Cerebellar nuclear complex (tissue), 1 donor: ENCODE measurements at regions not wholly inside any gene's neighbourhood (a gene's known extent, or its start where the extent isn't known, plus 50 kb on each side); places are given as distances from the start of the nearest gene placed in this dataset.
A peak's percentile ranks its signal among the peaks of the same experiment; 100 is the strongest.

Experiments
- DNase-seq, 2 experiments: peaks; one replicate each; lab custom pipeline; 2025; lab: John Stamatoyannopoulos, UW

DNA sequence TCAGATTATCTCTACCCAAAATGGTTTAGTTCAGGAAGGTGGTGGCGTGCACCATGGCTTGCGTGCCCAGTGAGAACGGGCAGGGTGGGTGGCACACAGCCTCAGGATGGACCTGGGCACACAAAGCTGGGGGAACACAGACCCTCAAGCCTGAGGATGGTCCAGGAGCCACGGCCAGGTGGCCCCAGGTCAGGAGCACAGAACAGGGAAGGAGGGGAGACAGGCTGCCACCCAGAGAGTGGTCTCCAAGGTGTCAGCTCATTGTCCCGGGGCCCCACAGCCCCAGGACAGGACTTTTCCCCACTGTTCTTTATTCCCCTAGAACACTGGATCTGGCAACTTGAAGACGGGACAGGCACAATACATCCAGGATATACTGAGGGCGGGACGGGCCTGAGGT, 75.6 kb upstream of the MGMT start:
- no peak for DNase-seq

- DNase-seq = no peak
Measured at GRCh38 chr10:129392855-129393254, 74.2 kb upstream of the MGMT start.

DNA sequence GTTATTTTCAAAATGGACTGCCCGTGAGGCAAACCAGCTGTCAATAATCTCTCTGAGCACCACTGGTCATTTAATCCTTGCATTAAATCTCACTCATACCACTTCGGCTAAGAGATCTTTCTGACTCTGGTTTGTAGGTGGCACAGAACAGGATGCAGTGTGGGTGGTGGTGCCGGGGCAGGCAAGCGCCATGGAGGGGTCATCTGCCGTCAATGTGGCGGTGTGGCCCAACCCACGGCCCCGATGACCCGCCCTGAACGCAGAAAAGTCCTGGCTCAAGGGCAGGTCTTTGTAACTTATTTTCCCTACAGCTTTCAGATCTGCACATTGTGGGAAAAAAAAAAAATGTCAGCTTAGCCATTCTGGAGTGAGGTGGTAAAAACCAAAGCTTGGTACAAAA, 73.2 kb upstream of the MGMT start:
- DNase-seq = no peak

- no peak for DNase-seq
Measured at GRCh38 chr10:129394518-129395328, 72.3 kb upstream of the MGMT start.

GRCh38 chr10:129396021-129396722, 70.9 kb upstream of the MGMT start:
- DNase-seq = no peak

GRCh38 chr10:129397198-129397974, 69.7 kb upstream of the MGMT start:
- DNase-seq = no peak

GRCh38 chr10:129398711-129399141, 68.3 kb upstream of the MGMT start:
- no peak for DNase-seq

GRCh38 chr10:129400426-129400825, 66.6 kb upstream of the MGMT start:
- DNase-seq = no peak

DNA sequence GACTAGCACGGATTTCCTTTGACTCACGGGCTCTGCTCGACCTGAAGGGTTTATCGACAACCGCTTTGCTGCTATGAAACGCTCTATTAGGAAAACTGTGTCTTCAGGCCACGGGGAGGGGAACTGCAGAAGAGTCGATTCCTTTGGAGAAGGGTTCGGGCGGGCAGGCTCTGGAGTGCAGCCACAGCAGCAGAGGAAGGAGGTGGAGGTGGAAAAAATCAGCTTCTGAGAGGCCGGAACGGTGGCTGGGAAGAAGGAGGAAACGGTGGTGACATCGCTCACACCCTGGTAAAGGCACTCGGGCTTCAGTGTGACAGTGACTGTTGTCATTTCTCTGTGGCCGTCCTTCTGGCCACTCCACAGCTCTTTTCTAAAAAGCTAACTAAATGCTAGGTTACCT, 64.6 kb upstream of the MGMT start:
- no peak for DNase-seq

GRCh38 chr10:129404091-129404490, 63.0 kb upstream of the MGMT start:
- DNase-seq = no peak

DNA sequence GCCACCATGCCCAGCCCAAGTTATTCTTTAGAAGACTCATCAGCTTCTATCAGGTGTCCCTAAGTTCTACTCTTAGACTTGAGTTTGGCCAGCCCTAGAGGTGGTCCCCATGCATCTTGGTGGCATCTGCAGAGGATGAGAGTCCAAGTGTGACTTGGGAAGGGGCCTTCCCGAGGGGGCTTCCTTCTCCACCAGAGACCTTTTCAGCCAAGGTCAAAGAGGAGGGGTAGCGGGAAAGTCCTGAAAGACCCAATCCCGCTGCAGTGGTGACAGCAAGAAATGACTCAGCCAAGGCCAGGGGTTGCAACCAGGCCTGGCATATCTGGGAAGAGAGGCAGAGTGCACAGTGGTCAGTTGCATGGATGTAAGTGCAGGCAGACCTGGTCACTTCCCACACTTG, 61.7 kb upstream of the MGMT start:
- no peak for DNase-seq

DNA sequence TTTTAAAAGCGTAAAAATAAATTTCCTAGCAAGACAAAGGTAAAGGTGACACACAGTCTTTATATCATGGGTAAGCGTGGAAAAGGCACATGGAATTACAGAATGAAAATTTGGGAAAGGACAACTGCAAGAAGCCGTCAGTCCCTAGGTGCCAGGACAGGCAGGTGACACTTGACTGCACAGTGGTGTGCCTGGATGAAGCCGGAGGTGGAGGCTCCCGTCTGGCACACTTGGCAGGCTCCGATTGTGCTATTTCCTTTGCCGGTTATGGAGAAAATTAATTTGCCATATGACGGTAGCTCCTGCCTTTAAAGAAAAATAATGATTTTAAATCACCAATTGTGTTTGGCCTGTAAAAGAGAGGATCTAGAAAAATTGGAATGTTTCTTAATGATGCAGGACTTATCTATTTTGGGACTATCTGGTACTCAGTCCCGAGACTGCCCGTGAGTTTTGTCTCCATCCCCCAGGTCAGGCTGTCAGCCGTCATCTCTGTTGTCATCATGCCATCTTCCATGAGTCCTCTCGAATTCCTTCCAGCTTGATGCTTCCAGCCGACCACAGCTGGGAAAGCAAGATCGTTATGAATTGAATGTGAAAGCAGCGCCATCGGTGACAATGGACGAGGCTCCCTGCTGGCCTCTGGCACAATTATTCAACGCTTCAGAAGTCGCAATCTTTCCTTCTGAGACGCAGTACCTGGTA, 56.2 kb upstream of the MGMT start:
- peak in 1 of 2 experiments; percentile 4 for DNase-seq

GRCh38 chr10:129411393-129411705, 55.7 kb upstream of the MGMT start:
- no peak for DNase-seq

DNA sequence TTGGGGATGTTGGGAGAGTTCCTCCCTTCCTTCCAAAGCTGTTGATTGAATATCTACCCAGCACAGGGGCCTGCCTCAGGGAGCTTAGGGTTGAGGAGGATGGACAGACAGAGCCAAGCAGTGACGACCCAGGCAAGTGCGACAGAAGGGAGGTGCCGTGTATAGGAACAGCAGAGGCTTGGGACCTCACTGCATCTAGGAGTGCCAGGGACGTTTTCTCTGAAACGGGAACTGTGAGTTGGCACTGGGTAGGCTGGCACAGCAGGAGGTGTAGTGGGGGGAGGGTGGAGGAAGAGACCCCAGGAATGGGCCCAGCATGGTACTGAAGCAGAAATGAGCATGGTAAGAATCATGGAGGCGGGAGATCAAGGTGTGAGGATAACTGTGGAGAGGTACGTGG, 55.3 kb upstream of the MGMT start:
- DNase-seq = no peak

DNA sequence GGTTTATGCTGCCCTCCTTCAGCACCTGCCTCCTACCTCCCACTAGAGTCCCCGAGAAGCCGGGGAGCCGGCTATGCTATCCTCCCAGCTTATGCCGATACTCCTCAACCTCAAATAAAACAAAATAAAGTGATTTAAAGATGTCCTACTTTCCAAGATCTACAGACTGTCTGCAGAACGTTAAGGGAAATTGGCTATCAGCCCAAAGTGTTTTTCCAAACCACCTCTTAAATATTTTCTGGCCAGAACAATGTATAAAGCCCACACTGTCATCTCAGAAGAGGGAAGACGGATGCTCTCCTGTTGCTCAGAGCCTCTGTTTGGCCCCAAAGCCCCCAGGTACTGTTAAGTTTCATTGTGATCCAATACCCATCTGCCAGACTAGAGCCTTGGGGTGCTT, 54.0 kb upstream of the MGMT start:
- DNase-seq = no peak

GRCh38 chr10:129415215-129416140, 51.6 kb upstream of the MGMT start:
- DNase-seq = no peak

GRCh38 chr10:129416155-129416554, 50.9 kb upstream of the MGMT start:
- no peak for DNase-seq

- no peak for DNase-seq
Measured at GRCh38 chr10:129416956-129417765, 49.9 kb upstream of the MGMT start.
